ENCODE measurements at regions not wholly inside any gene's neighbourhood (a gene's known extent, or its start where the extent isn't known, plus 50 kb on each side); places are given as distances from the start of the nearest gene placed in this dataset.

GRCh38 chr11:31995032-31995431 lies 95.8 kb upstream of the RCN1 start:
- ATAC-seq (ENCODE audit: low read depth in 2 of 2) = no peak
- no peak for DNase-seq
- H3K27me3 Mint-ChIP-seq = peaks cover 0 to 25% (median 12%) of the 10 kb centered on the region in 3 donors
- H3K27ac Mint-ChIP-seq = peak overlapping the region in 1 of 6 donors; percentile 21
- H3K36me3 Mint-ChIP-seq = no peaks in the 10 kb centered on the region
- H3K9me3 Mint-ChIP-seq = no peaks in the 10 kb centered on the region
- H3K4me3 Mint-ChIP-seq = no peak overlapping the region
- peaks cover 0 to 5% (median 0%) of the 10 kb centered on the region in 3 donors for H3K4me1 Mint-ChIP-seq

DNA sequence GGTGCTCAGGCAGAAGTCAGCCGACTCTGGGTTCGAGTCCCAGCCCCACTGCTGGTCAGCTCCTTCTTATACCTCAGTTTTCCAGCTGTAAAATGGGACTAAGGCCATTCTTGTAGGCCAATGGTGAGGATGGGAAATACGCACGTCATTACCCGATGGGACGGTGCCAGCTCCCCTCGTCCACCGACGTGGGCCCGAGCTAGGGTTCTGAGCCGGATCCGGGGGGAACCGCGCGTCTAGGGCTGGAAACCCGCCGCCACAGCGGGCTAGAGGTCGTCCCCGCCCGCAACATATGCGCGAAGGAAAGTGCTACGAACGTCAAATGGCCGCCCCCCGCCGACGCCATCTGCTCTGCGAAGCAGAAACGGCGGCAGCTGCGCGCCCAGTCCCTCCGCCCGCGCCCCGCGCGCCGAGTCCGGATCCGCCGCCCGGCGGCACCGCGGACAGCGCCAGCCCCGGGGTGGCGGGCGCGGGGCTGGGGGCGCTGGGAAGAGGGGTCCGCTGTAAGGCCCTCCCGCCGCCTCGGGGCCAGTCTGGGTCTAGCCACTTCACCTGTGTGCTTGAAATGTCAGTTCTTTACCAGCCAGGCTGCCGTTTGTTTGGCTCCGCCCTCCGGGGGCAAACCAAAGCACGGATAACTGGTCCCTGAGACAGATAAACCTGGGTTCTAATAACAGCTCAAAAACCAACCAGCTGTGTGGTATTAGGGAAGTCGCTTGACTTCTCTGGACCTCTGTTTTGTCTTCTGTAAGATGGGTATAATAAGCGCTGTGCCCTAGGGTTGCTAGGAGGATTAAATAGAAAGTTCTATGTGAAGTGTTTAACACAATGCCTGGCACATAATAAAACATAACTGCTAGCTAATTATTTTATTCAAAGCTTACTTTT lies 103.5 kb upstream of the RCN1 start:
- no peak overlapping the region for H3K4me3 Mint-ChIP-seq
- peaks cover 0 to 16% (median 0%) of the 10 kb centered on the region in 7 donors for H3K9me3 Mint-ChIP-seq
- peaks cover 0 to 1% (median 0%) of the 10 kb centered on the region in 3 donors for H3K4me1 Mint-ChIP-seq
- ATAC-seq (ENCODE audit: low read depth in 2 of 2) (no peak), DNase-seq (no peak)
- H3K36me3 Mint-ChIP-seq = no peaks in the 10 kb centered on the region
- H3K27ac Mint-ChIP-seq = no peak overlapping the region
- peaks cover 40 to 59% (median 54%) of the 10 kb centered on the region in 3 donors for H3K27me3 Mint-ChIP-seq

- no peak for DNase-seq
- no peaks in the 10 kb centered on the region for H3K36me3 Mint-ChIP-seq
- ATAC-seq (ENCODE audit: low read depth in 2 of 2) = no peak
- peaks cover 0 to 26% (median 0%) of the 10 kb centered on the region in 7 donors for H3K9me3 Mint-ChIP-seq
- H3K27ac Mint-ChIP-seq = no peak overlapping the region
- peaks cover 44 to 59% (median 58%) of the 10 kb centered on the region in 3 donors for H3K27me3 Mint-ChIP-seq
- peaks cover 0 to 1% (median 0%) of the 10 kb centered on the region in 3 donors for H3K4me1 Mint-ChIP-seq
- H3K4me3 Mint-ChIP-seq = no peak overlapping the region
These were observed 104.5 kb upstream of the RCN1 start for GRCh38 chr11:31986201-31986889.

GRCh38 chr11:31981457-31981856 lies 109.4 kb upstream of the RCN1 start:
- no peaks in the 10 kb centered on the region for H3K4me1 Mint-ChIP-seq
- ATAC-seq (ENCODE audit: low read depth in 2 of 2) (no peak), DNase-seq (no peak)
- peaks cover 2 to 36% (median 5%) of the 10 kb centered on the region in 7 donors for H3K9me3 Mint-ChIP-seq
- H3K36me3 Mint-ChIP-seq = peaks cover 0 to 8% of the 10 kb centered on the region in 2 donors
- H3K4me3 Mint-ChIP-seq = no peak overlapping the region
- peaks cover 32 to 42% (median 38%) of the 10 kb centered on the region in 3 donors for H3K27me3 Mint-ChIP-seq
- no peak overlapping the region for H3K27ac Mint-ChIP-seq

- Mint-ChIP-seq H3K27me3 (peaks cover 25 to 28% (median 27%) of the 10 kb centered on the region in 3 donors), H3K4me1 (no peaks in the 10 kb centered on the region), H3K9me3 (peaks cover 2 to 23% (median 5%) of the 10 kb centered on the region in 7 donors), H3K36me3 (peaks cover 0 to 8% of the 10 kb centered on the region in 2 donors), H3K4me3 (no peak overlapping the region), H3K27ac (peak overlapping the region in 1 of 6 donors; percentile 24)
- ATAC-seq (ENCODE audit: low read depth in 2 of 2) (no peak), DNase-seq (no peak)
These were observed 113.5 kb upstream of the RCN1 start for GRCh38 chr11:31977343-31977742.

DNA sequence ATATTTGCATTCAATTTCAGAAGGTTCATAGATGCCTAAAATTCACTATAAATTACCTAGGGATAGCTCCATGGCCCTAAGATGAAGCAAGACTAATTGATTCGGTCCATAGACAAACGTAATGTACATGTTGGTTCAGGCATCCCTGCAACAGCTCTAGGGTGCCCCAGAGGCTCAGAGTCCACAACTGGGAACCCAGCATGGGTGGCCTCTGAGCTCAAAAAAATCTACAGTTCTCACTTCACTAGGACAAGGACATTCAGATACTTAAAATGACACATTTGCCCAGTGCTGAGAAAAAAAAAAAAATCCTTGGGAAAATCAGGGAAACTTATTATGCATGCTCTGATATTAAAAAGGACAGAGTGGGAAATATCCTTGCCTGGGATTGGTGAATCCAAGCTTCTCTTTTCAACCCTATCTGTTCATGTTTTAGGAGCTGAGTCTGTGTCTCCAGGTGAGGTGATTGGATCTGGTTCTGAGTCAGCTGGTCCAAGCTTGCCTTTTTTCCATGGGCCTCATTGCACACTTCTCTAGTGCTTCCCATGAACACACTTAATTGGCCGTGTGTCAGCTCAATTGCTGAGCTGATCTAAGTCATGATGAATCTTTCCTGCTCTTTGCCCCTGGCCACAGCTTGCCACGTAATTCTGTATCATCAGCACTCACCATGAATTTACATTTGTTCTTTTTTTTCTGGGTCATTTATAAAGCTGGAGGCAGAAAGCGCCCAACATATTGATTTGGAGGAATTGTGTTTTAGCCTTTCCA lies 116.3 kb upstream of the RCN1 start:
- Mint-ChIP-seq H3K9me3 (peaks cover 0 to 5% (median 2%) of the 10 kb centered on the region in 7 donors), H3K27me3 (peaks cover 13 to 18% (median 15%) of the 10 kb centered on the region in 3 donors), H3K4me1 (no peaks in the 10 kb centered on the region), H3K27ac (no peak overlapping the region), H3K4me3 (no peak overlapping the region), H3K36me3 (no peaks in the 10 kb centered on the region)
- ATAC-seq (ENCODE audit: low read depth in 2 of 2) = no peak
- no peak for DNase-seq

DNA sequence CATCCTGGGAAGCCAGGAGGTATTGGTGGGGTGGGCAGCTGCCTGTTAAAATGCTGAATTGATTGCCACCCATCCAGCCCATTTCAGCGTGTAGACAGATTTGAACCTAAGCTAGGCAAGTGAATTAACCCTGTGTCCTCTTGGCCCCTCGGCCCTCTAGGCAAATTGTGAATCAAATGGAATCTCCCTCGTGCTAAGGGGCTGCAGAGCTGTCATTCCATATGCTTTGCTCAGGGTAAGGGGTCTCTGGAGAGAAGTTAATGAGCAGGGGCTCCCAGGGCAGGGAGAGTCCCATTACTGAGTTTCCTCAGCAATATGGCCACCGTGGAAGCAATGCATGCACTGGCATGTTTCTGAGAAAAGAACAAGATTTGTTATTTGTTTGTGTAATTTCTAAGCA lies 117.7 kb upstream of the RCN1 start:
- no peak for DNase-seq
- no peak for ATAC-seq (ENCODE audit: low read depth in 2 of 2)
- no peaks in the 10 kb centered on the region for H3K36me3 Mint-ChIP-seq
- H3K4me3 Mint-ChIP-seq = no peak overlapping the region
- H3K27ac Mint-ChIP-seq = no peak overlapping the region
- peaks cover 0 to 5% (median 0%) of the 10 kb centered on the region in 7 donors for H3K9me3 Mint-ChIP-seq
- no peaks in the 10 kb centered on the region for H3K4me1 Mint-ChIP-seq
- H3K27me3 Mint-ChIP-seq = peaks cover 9 to 12% (median 10%) of the 10 kb centered on the region in 3 donors

DNA sequence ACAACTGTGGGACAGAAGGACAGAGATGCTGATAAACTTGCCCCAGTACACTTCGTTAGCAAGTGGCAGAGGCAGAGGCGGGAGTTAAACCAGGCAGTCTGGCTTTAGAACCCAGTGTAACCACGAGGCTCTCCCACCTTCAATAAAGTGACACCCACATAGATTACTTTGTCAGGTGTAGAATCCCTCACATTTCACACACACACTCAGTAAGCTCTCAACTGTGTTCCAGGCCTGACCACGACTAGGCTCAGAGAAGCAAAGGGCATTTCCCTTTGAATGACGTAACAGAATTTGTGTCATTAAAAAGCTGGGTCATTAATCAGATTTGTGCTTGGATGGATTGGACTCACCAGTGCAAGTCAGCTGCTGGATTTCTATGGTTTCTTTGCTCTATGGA lies 118.3 kb upstream of the RCN1 start:
- peaks cover 9 to 12% (median 9%) of the 10 kb centered on the region in 3 donors for H3K27me3 Mint-ChIP-seq

DNA sequence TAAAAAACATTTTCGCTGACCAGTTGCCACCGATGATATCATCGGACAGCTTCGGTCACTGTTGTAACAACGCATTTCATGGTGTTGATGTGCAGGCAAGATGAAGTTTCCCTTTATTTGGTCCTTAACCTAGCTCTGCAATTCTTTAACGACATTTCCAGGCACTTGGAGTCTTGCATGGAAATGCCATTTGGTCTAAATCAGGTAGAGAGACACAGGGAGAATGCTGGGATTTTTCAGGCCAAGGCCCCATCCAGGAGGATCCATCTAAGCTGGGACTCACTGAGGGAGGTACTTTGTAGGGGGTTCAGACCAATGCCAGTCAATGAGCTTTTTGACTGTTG lies 121.5 kb upstream of the RCN1 start:
- no peak overlapping the region for H3K27ac Mint-ChIP-seq
- H3K9me3 Mint-ChIP-seq = peaks cover 0 to 5% (median 0%) of the 10 kb centered on the region in 7 donors
- DNase-seq (no peak), ATAC-seq (ENCODE audit: low read depth in 2 of 2) (no peak)
- H3K4me1 Mint-ChIP-seq = no peaks in the 10 kb centered on the region
- peaks cover 5 to 26% (median 6%) of the 10 kb centered on the region in 3 donors for H3K27me3 Mint-ChIP-seq
- no peak overlapping the region for H3K4me3 Mint-ChIP-seq
- H3K36me3 Mint-ChIP-seq = no peaks in the 10 kb centered on the region

More for the DNA sequence above, 118.3 kb upstream of the RCN1 start:
- no peaks in the 10 kb centered on the region for H3K4me1 Mint-ChIP-seq
- H3K4me3 Mint-ChIP-seq = no peak overlapping the region
- no peak overlapping the region for H3K27ac Mint-ChIP-seq
- ATAC-seq (ENCODE audit: low read depth in 2 of 2) (no peak), DNase-seq (no peak)
- H3K9me3 Mint-ChIP-seq = peaks cover 0 to 5% (median 0%) of the 10 kb centered on the region in 7 donors
- H3K36me3 Mint-ChIP-seq = no peaks in the 10 kb centered on the region

DNA sequence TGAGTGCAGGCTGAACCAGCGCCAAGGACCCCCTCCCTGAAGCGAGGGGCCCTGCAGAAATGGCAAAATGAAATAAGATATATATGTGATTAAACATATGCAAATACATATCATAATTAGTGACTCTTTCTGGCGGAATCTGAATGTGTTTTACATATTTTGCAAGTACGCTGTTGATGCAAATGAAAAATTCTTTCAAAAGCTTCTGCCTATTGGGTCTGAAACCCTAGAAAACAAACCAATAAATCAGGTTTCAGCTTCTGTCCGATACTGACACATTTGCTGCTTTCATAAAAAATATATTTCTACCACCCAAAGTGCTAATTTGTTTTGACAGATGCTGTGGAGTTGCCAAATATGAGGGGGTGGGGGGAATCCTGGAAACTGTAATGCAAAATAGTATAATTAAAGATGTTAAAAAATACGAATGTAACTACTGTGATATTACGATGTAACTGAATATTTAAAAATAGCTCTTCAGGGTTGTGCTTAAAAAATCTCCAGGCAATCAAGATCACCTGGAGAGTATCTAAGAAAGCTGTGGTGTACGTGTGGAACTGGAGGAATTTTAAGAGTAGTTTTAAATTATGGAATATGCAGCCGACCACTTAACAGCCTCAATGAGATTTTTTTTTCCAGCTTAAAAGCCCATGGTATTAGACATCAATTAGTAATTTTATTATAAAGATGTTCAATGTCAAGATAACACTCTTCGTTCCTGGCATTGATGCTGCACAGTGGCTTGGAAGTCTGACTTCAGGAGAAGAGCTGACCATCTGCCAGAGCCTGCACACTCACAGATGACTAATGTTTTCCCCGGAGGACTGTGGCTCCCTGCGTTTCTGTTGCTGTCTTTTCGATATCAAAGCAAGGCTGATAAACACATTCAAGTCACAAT lies 122.2 kb upstream of the RCN1 start:
- Mint-ChIP-seq H3K27ac (no peak overlapping the region), H3K4me3 (no peak overlapping the region), H3K36me3 (no peaks in the 10 kb centered on the region), H3K4me1 (no peaks in the 10 kb centered on the region), H3K27me3 (peaks cover 5 to 26% (median 6%) of the 10 kb centered on the region in 3 donors), H3K9me3 (peaks cover 0 to 3% (median 0%) of the 10 kb centered on the region in 7 donors)
- DNase-seq = no peak
- ATAC-seq (ENCODE audit: low read depth in 2 of 2) = no peak

- Mint-ChIP-seq H3K4me1 (no peaks in the 10 kb centered on the region), H3K27ac (no peak overlapping the region), H3K9me3 (no peaks in the 10 kb centered on the region), H3K36me3 (no peaks in the 10 kb centered on the region), H3K27me3 (peaks cover 5 to 24% (median 6%) of the 10 kb centered on the region in 3 donors), H3K4me3 (no peak overlapping the region)
- DNase-seq (no peak), ATAC-seq (ENCODE audit: low read depth in 2 of 2) (no peak)
These were observed 123.3 kb upstream of the RCN1 start for GRCh38 chr11:31967404-31968130.

GRCh38 chr11:31966846-31967245 lies 124.0 kb upstream of the RCN1 start:
- ATAC-seq (ENCODE audit: low read depth in 2 of 2) (no peak), DNase-seq (no peak)
- Mint-ChIP-seq H3K4me1 (no peaks in the 10 kb centered on the region), H3K9me3 (no peaks in the 10 kb centered on the region), H3K27me3 (peaks cover 5 to 24% (median 6%) of the 10 kb centered on the region in 3 donors), H3K27ac (no peak overlapping the region), H3K4me3 (peak overlapping the region in 1 of 8 donors; percentile 22), H3K36me3 (no peaks in the 10 kb centered on the region)
